HG03520 (cell line): ENCODE measurements at regions not wholly inside any gene's neighbourhood (a gene's known extent, or its start where the extent isn't known, plus 50 kb on each side); places are given as distances from the start of the nearest gene placed in this dataset.
"Not testable (repeated sequence)": the region's sequence is repeated elsewhere in the genome, so short reads cannot be mapped to it uniquely, and the experiment has no call there.

ENCODE experiments used
- ATAC-seq: cut with Tn5 transposase; IDR thresholded peaks from one replicate; pipeline ENCODE4 v1.9.1; 2021; ENCODE audit warnings: mild to moderate bottlenecking, moderate library complexity; ENCODE audit not compliant: unreplicated experiment

- ATAC-seq = no peak
Measured at GRCh38 chr2:83229443-83229842, 1229.6 kb downstream of the SUCLG1 start.

- ATAC-seq = no peak
Measured at GRCh38 chr2:83224591-83225200, 1234.4 kb downstream of the SUCLG1 start.

GRCh38 chr2:83221258-83221657, 1237.8 kb downstream of the SUCLG1 start:
- no peak for ATAC-seq

- no peak for ATAC-seq
Measured at GRCh38 chr2:83217854-83218253, 1241.2 kb downstream of the SUCLG1 start.

- no peak for ATAC-seq
Measured at GRCh38 chr2:83196225-83196624, 1262.9 kb downstream of the SUCLG1 start.

- no peak for ATAC-seq
Measured at GRCh38 chr2:83191316-83191715, 1267.8 kb downstream of the SUCLG1 start.

GRCh38 chr2:83186105-83186760, 1272.8 kb downstream of the SUCLG1 start:
- no peak for ATAC-seq

GRCh38 chr2:83180862-83181530, 1278.1 kb downstream of the SUCLG1 start:
- not testable (repeated sequence) for ATAC-seq

- no peak for ATAC-seq
Measured at GRCh38 chr2:83176539-83176938, 1282.5 kb downstream of the SUCLG1 start.

- no peak for ATAC-seq
Measured at GRCh38 chr2:83172841-83173240, 1286.2 kb downstream of the SUCLG1 start.

- ATAC-seq = no peak
Measured at GRCh38 chr2:83168377-83168776, 1290.7 kb downstream of the SUCLG1 start.

- no peak for ATAC-seq
Measured at GRCh38 chr2:83162421-83162820, 1296.7 kb downstream of the SUCLG1 start.

GRCh38 chr2:83160571-83160970, 1298.5 kb downstream of the SUCLG1 start:
- no peak for ATAC-seq

GRCh38 chr2:83155826-83156225, 1303.3 kb downstream of the SUCLG1 start:
- no peak for ATAC-seq

- no peak for ATAC-seq
Measured at GRCh38 chr2:83143946-83144345, 1315.1 kb downstream of the SUCLG1 start.

GRCh38 chr2:83142934-83143333, 1316.1 kb downstream of the SUCLG1 start:
- ATAC-seq = no peak

- no peak for ATAC-seq
Measured at GRCh38 chr2:83115606-83116005, 1343.5 kb downstream of the SUCLG1 start.

GRCh38 chr2:83115155-83115554, 1343.9 kb downstream of the SUCLG1 start:
- ATAC-seq = no peak

- no peak for ATAC-seq
Measured at GRCh38 chr2:83113953-83114352, 1345.1 kb downstream of the SUCLG1 start.

- ATAC-seq = no peak
Measured at GRCh38 chr2:83112858-83113257, 1346.2 kb downstream of the SUCLG1 start.

- ATAC-seq = no peak
Measured at GRCh38 chr2:83109284-83109683, 1349.8 kb downstream of the SUCLG1 start.

GRCh38 chr2:83106853-83107252, 1352.2 kb downstream of the SUCLG1 start:
- no peak for ATAC-seq
